LNCaP clone FGC (cell line): ENCODE measurements at regions not wholly inside any gene's neighbourhood (a gene's known extent, or its start where the extent isn't known, plus 50 kb on each side); places are given as distances from the start of the nearest gene placed in this dataset.

Source experiments
- DNase-seq: peaks from one replicate; pipeline ENCODE4 v3.0.0-alpha.2; 2011; ENCODE audit warnings: low read depth
- H3K4me3 ChIP-seq: 2 replicates; pipeline ENCODE4 v1.5.1; 2011; ENCODE audit warnings: mild to moderate bottlenecking, low read depth, low read length, control low read depth
- CTCF ChIP-seq: IDR thresholded peaks from 2 replicates; pipeline ENCODE4 v1.5.1; 2012; ENCODE audit warnings: mild to moderate bottlenecking; ENCODE audit not compliant: control insufficient read depth, insufficient read depth; ENCODE audit errors: extremely low read depth

GRCh38 chr7:81280531-81280930 is 361.7 kb upstream of the SEMA3C start:
- DNase-seq = no peak
- H3K4me3 ChIP-seq = no peak overlapping the region
- TF ChIP-seq CTCF = no peak

DNA sequence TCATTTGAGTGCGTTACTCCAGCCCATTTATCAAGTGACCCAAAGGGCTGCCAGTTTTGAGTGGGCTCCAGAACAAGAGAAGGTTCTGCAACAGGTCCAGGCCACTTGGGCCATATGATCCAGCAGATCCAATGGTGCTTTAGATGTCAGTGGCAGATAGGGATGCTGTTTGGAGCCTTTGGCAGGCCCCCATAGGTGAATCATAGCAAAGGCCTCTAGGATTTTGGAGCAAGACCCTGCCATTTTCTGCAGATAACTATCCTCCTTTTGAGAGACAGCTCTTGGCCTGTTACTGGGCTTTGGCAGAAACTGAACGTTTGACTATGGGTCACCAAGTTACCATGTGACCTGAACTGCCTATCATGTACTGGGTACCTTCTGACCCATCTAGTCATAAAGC is 358.8 kb upstream of the SEMA3C start:
- no peak for DNase-seq
- H3K4me3 ChIP-seq = no peak overlapping the region
- TF ChIP-seq CTCF = no peak

GRCh38 chr7:81273601-81274397 is 354.9 kb upstream of the SEMA3C start:
- no peak overlapping the region for H3K4me3 ChIP-seq
- no peak for DNase-seq
- no peak for TF ChIP-seq CTCF

GRCh38 chr7:81272176-81272575 is 353.3 kb upstream of the SEMA3C start:
- no peak for TF ChIP-seq CTCF

DNA sequence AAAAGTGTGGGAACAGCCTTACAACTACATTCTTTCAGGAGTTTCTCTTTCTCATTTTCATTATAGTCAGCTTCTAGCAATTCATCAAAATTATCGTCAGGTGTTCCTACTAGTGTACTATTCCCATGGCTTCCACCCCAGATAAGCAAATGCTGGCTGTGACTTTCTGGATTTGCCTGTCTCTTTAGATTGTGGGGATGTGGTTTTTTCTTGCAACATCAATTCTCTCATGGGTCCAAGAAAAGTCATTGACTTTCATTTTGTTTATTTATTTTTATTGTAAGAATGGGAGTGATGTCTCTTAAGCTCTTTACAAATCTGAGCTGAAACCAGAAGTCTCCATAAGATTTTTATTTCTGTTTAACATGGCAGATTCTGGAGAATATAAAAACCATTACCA is 349.7 kb upstream of the SEMA3C start:
- TF ChIP-seq CTCF = no peak
- no peak for DNase-seq
- H3K4me3 ChIP-seq = no peak overlapping the region

More at GRCh38 chr7:81272176-81272575, 353.3 kb upstream of the SEMA3C start:
- DNase-seq = no peak
- no peak overlapping the region for H3K4me3 ChIP-seq

DNA sequence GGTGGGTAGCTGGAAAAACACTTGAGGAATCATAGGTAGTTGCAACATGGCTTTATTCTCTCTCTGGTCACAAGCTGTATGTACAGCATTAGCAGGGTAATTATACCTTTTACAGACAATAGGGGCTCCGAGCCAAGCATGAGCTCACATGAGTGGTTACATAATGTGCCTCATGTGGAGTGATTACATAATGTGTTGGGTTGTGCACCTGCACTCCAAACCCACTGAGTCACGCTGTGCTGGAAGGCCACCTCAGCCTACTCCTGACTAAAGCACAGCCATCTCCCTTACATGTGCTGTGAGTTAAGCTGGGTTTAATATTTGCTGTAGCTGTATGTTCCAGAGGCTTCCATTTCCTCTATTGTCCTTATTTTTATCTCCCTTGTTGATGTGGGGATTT is 348.7 kb upstream of the SEMA3C start:
- no peak for TF ChIP-seq CTCF
- H3K4me3 ChIP-seq = no peak overlapping the region
- no peak for DNase-seq

DNA sequence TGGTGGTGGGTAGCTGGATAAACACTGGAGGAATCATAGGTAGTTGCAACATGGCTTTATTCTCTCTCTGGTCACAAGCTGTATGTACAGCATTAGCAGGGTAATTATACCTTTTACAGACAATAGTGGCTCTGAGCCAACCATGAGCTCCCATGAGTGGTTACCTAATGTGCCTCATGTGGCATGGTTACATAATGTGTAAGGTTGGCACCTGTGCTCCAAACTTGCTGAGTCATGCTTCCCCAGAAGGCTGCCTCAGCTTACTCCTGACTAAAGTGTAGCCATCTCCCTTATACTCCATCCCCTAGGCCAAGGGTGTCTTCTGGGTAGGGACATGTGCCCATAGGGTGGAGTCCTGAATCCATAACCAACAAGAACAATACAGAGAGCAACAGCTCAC is 345.3 kb upstream of the SEMA3C start:
- TF ChIP-seq CTCF = no peak
- H3K4me3 ChIP-seq = no peak overlapping the region
- no peak for DNase-seq
